SJCRH30 (cell line): ENCODE measurements at regions not wholly inside any gene's neighbourhood (a gene's known extent, or its start where the extent isn't known, plus 50 kb on each side); places are given as distances from the start of the nearest gene placed in this dataset.

Experiments used
- DNase-seq, 2 experiments: peaks; one replicate each; pipeline ENCODE4 v3.0.0-alpha.2; 2015 to 2020
- H3K27ac ChIP-seq: fragments of 250-450 bp; sonication (Bioruptor Pico); 2 replicates; pipeline ENCODE4 v1.5.1; 2020; ENCODE audit warnings: mild to moderate bottlenecking, moderate library complexity
- H3K27me3 ChIP-seq: fragments of 250-450 bp; sonication (Bioruptor Pico); 2 replicates; pipeline ENCODE4 v1.5.1; 2020; ENCODE audit warnings: mild to moderate bottlenecking, moderate library complexity
- H3K36me3 ChIP-seq: fragments of 250-450 bp; sonication (Bioruptor Pico); 2 replicates; pipeline ENCODE4 v1.5.1; 2020; ENCODE audit warnings: mild to moderate bottlenecking, moderate library complexity
- H3K4me1 ChIP-seq: fragments of 250-450 bp; sonication (Bioruptor Pico); 2 replicates; pipeline ENCODE4 v1.5.1; 2020; ENCODE audit warnings: mild to moderate bottlenecking, moderate library complexity
- H3K4me3 ChIP-seq: fragments of 250-450 bp; sonication (Bioruptor Pico); 2 replicates; pipeline ENCODE4 v1.5.1; 2020; ENCODE audit warnings: mild to moderate bottlenecking, moderate library complexity
- H3K9me3 ChIP-seq: fragments of 250-450 bp; sonication (Bioruptor Pico); replicated peaks from 2 replicates; pipeline ENCODE4 v1.5.1; 2020; ENCODE audit warnings: mild to moderate bottlenecking, moderate library complexity

DNA sequence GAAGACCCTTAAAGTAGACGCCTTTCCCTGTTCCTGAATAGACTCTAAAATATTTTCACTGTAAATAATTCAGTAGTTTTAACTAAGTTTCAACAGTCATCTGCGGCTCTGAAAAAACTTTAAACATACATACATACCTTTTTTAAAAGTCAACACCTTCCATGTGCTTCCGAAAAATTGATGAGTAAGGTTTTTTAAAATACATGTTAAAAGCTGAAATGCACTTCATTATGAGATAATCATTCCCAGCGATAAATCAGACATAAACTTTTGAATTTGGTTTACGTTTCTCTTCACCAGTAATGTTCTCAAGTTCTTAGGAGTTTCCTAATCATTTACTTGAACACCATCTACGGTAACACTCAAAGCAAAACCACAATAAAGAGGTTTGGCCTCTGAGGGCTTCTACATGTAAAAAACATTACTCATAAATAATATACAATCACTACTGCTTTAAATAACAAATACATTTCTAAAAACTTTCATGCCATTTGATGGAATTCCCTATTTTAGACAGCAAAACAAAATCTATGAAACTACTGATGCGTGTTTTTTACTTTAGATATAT lies 403.5 kb downstream of the SHQ1 start:
- Histone ChIP-seq H3K4me1 (peaks cover 25% of the 10 kb centered on the region), H3K27me3 (no peaks in the 10 kb centered on the region), H3K36me3 (no peaks in the 10 kb centered on the region; the same call in 1 of the 2 replicates), H3K27ac (no peak overlapping the region), H3K9me3 (no peaks in the 10 kb centered on the region), H3K4me3 (peak overlapping the region; percentile 82)
- DNase-seq, result no peak

DNA sequence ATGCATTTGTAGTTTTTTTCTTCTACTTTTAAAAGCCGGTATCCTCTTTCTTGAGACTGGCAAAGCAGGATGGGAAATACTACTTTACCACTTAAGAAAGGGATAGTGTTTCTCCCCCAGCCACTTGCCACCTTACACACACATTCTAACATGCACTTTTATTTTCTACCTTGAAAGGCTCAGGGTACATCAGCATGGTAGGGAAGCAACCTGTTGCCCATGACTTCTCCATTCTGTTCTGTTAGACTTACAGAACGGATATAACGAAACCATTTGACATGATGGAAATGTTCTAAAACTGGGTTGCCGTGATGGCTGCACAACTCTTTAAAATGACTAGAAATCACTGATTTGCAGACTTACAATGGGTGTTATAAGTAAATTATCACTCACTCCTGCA lies 405.5 kb downstream of the SHQ1 start:
- H3K27me3 ChIP-seq, result no peaks in the 10 kb centered on the region
- peaks cover 13% of the 10 kb centered on the region for H3K4me1 ChIP-seq
- H3K4me3 ChIP-seq, result no peak overlapping the region
- no peak for DNase-seq
- H3K36me3 ChIP-seq, result no peaks in the 10 kb centered on the region; the same call in 1 of the 2 replicates
- H3K9me3 ChIP-seq, result no peaks in the 10 kb centered on the region
- no peak overlapping the region for H3K27ac ChIP-seq

DNA sequence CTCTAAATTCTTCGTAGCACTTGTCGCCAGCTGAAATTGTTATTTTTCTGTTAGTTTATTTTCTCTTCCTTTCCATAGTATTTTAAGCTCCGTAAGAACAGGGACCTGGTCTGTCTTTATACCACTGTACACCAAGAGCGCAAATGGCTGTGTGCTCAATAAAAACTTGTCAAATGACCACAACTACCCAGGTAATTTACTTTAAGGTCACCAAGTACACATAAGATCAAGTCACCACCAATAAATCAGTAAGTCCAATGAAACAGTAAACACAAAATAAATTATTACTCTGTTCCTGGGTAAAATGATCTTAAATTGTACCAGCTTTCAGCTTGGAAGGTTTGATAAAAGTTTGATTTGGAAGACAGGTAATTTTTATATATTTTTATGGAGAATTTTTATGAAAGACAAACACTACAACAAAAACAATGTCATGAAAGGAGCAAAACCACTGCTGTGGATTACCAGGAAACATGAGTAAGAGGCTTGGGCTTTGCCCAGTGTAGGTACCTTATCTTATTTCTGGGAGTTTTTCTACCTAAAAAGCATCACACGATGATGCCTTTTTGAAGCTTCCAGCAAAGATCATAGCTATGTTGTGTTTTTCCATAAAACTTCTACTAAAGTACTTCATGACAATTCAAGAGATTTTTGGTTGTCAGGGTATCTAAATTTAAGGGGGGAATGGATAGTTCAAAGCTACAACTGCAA lies 406.8 kb downstream of the SHQ1 start:
- H3K27ac ChIP-seq, result no peak overlapping the region
- H3K4me3 ChIP-seq, result no peak overlapping the region
- no peaks in the 10 kb centered on the region for H3K27me3 ChIP-seq
- no peaks in the 10 kb centered on the region; the same call in 1 of the 2 replicates for H3K36me3 ChIP-seq
- DNase-seq, result no peak
- peaks cover 10% of the 10 kb centered on the region; the same call in 1 of the 2 replicates for H3K4me1 ChIP-seq
- H3K9me3 ChIP-seq, result no peaks in the 10 kb centered on the region

DNA sequence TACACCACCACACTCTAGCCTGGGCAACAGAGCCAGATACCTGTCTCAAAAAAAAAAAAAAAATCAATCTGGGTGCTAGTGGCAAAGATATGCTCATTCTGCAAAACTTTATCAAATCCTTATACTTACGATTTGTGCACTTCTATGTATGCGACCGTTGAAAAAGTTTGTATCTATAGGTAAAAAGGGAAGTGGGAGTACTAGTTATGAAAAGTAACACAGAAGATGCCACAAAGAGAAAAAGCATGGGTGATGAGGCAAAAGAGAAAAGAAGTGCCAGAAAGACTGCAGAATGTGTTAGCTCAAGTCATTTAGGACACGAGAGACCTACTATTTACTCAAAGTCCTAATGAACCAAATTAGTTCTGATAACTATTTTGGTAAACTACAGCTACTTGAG lies 407.8 kb downstream of the SHQ1 start:
- Histone ChIP-seq H3K36me3 (no peaks in the 10 kb centered on the region; the same call in 1 of the 2 replicates), H3K4me1 (peaks cover 10% of the 10 kb centered on the region; the same call in 1 of the 2 replicates), H3K4me3 (no peak overlapping the region), H3K27me3 (no peaks in the 10 kb centered on the region), H3K27ac (no peak overlapping the region), H3K9me3 (no peaks in the 10 kb centered on the region)
- no peak for DNase-seq

DNA sequence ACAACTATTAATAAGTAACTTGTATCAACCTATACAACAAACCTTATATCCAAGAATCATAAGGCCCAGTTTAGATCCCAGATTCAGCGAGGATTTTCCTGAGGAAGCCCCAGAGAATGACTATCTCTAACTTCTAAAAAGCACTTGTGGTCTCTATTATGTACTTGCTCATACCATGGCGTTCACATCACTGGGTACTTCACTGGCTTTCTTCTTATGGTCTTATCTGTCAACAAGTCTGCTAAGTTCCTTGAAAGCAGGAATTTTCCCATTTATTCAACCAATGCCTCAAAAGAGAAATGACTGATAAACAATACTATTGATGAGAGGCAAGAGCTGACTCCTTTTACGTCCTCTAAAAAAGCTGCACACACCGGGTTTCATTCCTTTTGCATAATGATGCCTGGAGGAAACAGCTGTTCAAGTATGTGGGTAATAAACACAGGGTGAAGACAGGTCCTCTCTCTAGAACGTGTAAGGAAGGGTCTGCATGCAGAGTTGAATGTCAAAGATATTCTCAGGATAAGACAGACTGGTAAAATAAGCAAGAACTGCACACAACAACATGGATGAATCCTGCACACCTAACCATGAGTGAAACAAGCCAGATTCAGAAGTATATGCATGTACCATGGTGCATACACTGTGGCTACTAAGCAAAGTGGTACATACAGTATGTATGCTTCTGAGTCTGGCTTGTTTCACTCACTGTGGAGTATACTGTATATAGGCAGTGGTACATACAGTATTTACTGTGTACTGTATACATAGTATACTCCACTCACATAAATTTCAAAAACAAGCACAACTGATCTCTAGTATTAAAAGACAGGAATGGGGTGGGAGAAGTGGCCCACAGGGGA lies 408.7 kb downstream of the SHQ1 start:
- no peaks in the 10 kb centered on the region for H3K27me3 ChIP-seq
- H3K4me3 ChIP-seq, result no peak overlapping the region
- no peak for DNase-seq
- peaks cover 7% of the 10 kb centered on the region; the same call in 1 of the 2 replicates for H3K4me1 ChIP-seq
- no peak overlapping the region for H3K27ac ChIP-seq
- no peaks in the 10 kb centered on the region for H3K36me3 ChIP-seq
- no peaks in the 10 kb centered on the region for H3K9me3 ChIP-seq

DNA sequence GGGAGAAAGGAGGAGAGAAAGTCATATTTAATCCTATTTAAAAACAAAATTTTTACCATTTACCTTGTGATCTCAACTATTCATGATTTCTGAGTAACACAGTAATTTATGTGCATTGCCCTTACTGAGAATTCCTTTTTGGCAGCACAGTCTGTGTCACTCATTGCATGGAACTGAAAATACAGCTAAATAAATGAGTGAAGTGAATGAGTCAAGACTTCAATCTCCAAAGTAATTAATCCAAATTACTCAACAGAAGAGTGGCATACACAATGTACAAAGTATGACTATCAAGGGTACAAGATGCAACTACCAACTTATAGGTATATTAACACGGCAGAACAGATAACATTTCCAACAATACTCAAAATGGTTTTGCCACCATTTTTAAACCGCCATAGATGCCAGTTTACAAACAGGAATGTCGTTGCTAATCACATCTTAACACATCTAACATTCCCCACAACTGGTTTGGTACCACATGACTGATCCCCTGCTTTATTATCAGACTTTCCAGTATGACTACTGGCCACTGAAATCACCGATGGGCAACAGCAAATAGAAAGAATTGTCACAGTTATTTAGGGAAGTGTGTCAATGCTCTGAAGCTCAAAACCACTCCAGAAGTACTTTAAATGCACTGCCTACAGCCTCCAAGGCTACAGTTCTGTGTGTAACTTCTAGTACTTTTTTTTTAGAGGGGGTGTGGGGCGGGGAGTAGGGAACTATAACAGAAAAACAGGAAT lies 410.4 kb downstream of the SHQ1 start:
- Histone ChIP-seq H3K36me3 (no peaks in the 10 kb centered on the region; the same call in 1 of the 2 replicates), H3K27ac (no peak overlapping the region), H3K4me3 (no peak overlapping the region), H3K4me1 (peaks cover 5% of the 10 kb centered on the region; the same call in 1 of the 2 replicates), H3K27me3 (no peaks in the 10 kb centered on the region), H3K9me3 (no peaks in the 10 kb centered on the region)
- DNase-seq, result no peak

DNA sequence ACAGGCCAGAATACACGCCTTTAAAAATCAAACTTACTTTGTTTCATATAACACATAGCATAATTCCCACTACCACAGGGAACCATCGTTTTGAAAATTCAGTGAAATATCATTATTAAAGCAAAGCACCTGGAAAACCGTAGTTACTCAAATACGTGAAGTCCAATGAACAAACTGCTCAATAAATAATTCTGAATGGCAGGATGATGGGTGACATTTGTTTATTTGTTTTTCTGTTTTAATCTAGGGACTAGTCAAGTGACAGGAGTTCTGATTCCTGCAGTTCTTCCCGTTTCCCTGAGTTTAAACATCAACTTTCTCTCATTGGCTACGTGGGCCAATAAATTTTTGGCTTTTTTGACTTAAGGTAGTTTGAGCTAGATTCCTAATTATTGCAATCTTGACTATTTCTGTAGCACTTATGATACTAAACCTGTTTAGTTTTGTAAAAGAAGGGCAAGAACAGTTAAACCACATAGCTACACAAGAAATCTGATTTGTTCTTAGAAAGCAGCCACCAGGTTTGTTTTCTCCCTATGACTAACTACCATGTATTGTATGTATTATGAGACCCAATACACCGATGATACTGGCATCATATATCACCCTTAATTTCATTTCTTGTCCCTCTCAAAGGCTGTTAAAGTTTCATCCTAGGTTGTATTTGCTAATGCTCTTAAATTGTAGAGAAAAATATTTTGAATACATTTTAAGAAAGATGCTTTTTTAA lies 411.2 kb downstream of the SHQ1 start:
- H3K27ac ChIP-seq, result no peak overlapping the region

DNA sequence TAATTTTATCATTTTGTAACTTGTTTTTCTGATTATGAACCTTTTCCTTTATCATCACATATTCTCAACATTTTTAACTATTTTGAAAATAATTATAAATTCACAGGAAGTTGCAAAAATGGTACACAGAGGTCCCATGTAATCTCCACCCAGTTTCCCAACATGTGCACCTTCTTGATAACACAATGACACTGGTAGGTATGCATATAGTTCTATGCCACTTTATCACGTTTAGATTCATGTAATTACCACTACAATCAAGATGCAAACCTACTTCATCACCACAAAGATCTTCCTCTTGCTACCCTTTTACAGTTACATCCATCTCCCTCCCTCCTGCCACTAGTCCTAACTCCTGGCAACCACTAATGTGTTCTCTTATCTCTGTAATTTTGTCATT lies 413.9 kb downstream of the SHQ1 start:
- no peak overlapping the region for H3K4me3 ChIP-seq
- H3K27me3 ChIP-seq, result no peaks in the 10 kb centered on the region
- DNase-seq, result no peak
- no peaks in the 10 kb centered on the region; the same call in 1 of the 2 replicates for H3K36me3 ChIP-seq
- no peaks in the 10 kb centered on the region for H3K4me1 ChIP-seq
- no peak overlapping the region for H3K27ac ChIP-seq
- no peaks in the 10 kb centered on the region for H3K9me3 ChIP-seq

More for the DNA sequence above, 411.2 kb downstream of the SHQ1 start:
- no peaks in the 10 kb centered on the region; the same call in 1 of the 2 replicates for H3K36me3 ChIP-seq
- DNase-seq, result no peak
- no peak overlapping the region for H3K4me3 ChIP-seq
- H3K4me1 ChIP-seq, result peaks cover 5% of the 10 kb centered on the region; the same call in 1 of the 2 replicates
- H3K27me3 ChIP-seq, result no peaks in the 10 kb centered on the region
- no peaks in the 10 kb centered on the region for H3K9me3 ChIP-seq

DNA sequence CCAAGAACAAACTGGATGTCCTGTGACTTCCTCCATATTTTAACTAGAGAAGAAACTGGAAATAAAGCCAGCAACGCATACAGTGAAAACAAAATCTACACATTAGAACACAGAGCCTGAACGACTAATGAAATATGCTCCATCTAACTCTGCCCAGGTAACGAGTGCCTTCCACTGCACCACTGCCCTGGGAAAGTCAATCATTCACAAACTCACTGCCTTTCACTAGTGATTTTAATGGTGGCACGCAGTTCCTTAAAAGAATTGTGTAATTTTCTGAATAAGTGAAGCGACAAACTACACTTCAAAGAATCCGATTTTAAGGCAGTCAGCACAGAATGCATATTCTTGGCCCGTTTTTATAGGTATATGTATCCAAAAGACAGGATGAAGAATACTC lies 416.0 kb downstream of the SHQ1 start:
- Histone ChIP-seq H3K4me3 (no peak overlapping the region), H3K27ac (no peak overlapping the region), H3K27me3 (no peaks in the 10 kb centered on the region), H3K4me1 (no peaks in the 10 kb centered on the region), H3K9me3 (no peaks in the 10 kb centered on the region), H3K36me3 (no peaks in the 10 kb centered on the region; the same call in 1 of the 2 replicates)
- no peak for DNase-seq

DNA sequence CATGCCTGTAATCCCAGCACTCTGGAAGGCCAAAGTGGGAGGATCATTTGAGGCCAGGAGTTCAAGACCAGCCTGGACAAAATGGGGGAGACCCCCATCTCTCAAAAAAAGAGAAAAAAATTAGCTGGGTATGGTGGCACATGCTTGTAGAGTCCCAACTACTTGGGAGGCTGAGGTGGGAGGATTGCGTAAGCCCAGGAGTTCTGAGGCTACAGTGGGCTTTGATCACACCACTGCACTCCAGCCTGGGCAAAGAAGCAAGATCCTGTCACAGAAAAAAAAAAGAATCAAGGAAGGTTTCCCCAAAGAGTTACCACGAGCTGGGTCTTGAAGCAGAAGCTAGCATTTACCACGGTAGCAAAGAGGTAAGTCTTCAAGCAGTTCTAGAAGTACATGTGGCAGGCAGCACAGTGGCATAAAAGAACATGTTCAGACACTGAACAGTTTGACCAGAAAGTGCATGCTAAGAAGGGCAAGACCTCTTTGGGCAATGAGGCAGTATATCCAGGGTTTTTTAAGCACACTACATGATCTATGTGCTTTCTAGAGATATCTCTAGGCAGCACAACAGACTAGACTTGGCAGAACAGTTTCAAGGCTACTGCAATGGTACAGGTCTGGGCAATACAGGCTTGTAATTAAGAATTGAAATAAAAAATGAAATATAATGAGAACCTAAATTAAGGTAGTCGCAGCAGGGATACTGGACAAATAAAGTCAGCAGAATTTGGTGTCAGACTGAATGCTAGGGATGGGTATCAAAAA lies 418.5 kb downstream of the SHQ1 start:
- no peak for DNase-seq
- no peaks in the 10 kb centered on the region for H3K4me1 ChIP-seq
- no peak overlapping the region for H3K27ac ChIP-seq
- no peaks in the 10 kb centered on the region for H3K9me3 ChIP-seq
- no peaks in the 10 kb centered on the region; the same call in none of the 2 replicates for H3K36me3 ChIP-seq
- no peak overlapping the region for H3K4me3 ChIP-seq
- H3K27me3 ChIP-seq, result no peaks in the 10 kb centered on the region

DNA sequence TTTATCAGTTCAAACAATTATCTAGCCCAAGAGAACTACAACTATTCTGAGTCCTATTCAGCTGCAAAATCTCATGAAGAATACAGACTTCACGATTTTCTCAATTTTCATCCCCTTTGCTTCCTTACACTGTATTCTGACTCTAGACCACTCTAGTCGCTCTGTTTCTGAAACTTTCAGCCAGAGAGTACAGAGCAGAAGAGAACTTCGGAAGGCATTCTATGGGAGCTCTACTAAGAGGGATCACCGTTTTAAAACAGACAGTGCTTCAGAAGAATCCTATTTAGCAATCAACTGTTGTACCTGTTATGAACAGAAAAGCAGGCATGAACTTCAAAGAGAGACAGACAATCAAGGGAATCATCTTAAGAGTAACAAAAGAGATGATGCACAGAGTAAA lies 419.4 kb downstream of the SHQ1 start:
- Histone ChIP-seq H3K27me3 (no peaks in the 10 kb centered on the region), H3K9me3 (no peaks in the 10 kb centered on the region), H3K27ac (no peak overlapping the region), H3K4me3 (no peak overlapping the region), H3K36me3 (no peaks in the 10 kb centered on the region; the same call in none of the 2 replicates), H3K4me1 (no peaks in the 10 kb centered on the region)
- no peak for DNase-seq

DNA sequence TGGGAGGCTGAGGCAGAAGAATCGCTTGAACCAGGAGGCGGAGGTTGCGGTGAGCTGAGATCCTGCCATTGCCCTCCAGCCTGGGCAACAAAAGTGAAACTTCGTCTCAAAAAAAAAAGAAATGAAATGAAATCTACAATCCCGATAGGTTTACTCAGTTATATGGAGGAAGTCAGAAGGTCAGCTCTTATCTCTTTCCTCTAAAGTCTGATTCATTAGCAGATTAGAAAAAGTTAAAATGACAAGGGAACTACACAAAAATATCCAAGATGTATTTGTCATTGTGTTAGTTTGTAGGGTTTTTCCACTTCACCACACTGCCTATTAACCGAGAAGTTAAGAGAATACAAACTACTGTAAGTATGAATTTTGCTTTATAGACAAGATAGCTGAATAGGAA lies 420.6 kb downstream of the SHQ1 start:
- no peaks in the 10 kb centered on the region; the same call in 1 of the 2 replicates for H3K36me3 ChIP-seq
- no peaks in the 10 kb centered on the region for H3K27me3 ChIP-seq
- no peak for DNase-seq
- no peak overlapping the region for H3K4me3 ChIP-seq
- H3K27ac ChIP-seq, result no peak overlapping the region
- no peaks in the 10 kb centered on the region for H3K4me1 ChIP-seq
- no peaks in the 10 kb centered on the region for H3K9me3 ChIP-seq

DNA sequence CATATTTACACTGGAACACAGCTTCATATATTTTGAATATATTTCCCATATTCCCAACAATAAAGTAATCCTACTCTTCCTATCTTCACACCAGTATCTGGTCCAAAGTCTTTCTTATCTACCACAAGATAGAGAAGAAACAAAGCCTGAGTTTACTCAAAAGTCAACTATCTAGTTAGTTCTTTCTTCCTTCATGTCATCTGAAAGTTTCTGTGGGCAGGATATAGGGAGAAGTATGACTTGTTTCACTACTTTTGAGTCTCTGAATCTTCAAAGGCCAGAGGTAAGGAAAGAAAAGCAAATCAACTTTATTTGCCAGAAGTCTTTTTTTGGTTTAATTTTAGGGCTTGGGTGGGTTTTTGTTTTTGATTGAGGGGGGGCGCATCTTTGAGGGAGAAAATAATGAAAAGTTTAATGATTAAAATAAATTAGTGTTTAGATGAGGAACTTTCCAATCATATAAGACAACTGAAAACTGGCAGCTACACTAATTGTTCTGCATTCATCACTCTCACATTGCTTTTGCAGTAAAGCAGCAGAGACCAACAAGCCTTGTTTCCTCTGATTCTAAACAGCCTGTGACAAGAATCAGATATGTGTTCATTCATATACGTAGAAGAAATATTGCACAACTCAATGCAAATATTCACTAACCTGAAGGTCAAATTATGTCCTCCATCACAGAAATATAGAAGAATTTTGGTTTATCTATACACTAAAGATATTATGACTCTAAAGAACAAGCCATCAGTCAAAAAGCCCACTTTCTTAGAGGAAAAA lies 421.4 kb downstream of the SHQ1 start:
- Histone ChIP-seq H3K27me3 (no peaks in the 10 kb centered on the region), H3K4me3 (no peak overlapping the region), H3K4me1 (no peaks in the 10 kb centered on the region), H3K36me3 (no peaks in the 10 kb centered on the region; the same call in 1 of the 2 replicates), H3K9me3 (no peaks in the 10 kb centered on the region), H3K27ac (no peak overlapping the region)
- DNase-seq, result no peak
